GM18517 (cell line): ENCODE measurements at regions not wholly inside any gene's neighbourhood (a gene's known extent, or its start where the extent isn't known, plus 50 kb on each side); places are given as distances from the start of the nearest gene placed in this dataset.

ENCODE experiments used
- ATAC-seq: cut with Tn5 transposase; IDR thresholded peaks from one replicate; pipeline ENCODE4 v1.9.1; 2021; ENCODE audit warnings: mild to moderate bottlenecking, moderate library complexity; ENCODE audit not compliant: unreplicated experiment

DNA sequence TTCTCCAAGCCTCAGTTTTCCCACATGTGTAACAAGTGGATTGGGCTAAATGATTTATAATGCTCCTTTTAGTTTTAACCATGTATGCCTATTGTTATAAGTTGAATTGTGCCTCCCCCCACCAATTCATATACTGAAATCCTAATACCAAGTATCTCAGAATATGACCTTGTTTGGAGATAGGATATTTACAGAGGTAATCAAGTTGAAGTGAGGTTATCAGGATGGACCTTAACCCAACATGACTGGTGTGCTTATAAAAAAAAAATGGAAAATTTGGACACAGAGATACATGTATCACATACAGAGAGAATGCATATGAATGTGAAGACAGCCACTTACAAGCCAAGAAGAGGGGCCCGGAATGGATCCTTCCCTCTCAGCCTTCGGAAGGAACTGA, 117.9 kb upstream of the HABP2 start:
- ATAC-seq = no peak

DNA sequence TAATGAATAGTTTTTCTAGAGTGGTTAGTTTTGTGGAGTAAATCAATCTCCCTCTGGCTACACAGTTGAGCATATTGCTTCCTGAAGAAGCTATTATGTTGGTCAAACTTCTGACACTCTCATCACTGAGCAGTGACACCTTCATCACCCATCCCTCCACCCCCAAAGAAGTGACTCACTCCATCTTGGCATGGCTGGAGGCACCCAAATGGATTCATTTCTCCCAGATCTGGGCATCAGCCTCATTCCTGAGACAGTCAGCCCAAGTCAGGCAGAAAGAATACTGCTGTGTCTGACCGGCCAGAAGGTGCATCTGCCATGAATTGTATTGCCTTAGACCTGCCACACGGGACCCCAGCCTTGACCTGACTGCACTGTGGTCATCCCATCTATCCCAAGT, 117.0 kb upstream of the HABP2 start:
- no peak for ATAC-seq

DNA sequence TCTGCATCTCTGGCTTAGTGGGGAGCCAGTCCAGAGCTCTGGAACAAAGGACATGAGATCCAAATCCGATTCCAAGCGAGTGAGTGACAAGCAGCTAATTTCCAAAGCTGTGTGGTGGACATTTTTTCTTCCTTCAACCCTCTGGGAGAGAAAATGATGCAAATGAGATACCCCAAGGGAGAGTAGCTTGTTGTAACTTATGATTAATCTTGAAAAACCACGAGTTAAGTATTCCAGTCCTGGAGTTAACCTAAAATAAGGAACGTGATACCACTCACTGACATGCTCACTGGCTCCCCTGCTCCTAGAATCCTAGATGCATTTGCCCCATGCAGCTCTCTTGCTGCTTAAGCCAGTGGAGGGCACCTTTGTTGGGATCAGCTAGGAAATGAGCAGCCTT, 116.0 kb upstream of the HABP2 start:
- no peak for ATAC-seq

DNA sequence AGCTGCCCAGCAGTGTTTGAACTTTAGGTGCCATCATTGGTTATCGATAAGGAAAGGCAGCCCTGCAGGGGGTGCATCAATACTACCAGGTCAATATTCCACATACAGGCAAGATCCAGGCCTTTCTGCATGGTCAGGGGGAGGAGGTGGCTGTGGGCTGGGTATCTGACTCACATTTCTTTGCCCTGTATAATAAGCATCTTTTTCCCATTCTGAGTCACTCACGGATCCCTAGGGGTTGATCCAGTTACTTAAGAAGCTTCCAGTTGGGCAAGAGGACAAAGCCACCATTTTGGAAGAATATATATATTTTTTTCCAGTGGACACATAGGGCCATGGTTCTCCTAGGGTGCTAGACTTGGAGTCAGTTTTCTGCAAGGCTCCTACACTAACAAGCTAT, 114.2 kb upstream of the HABP2 start:
- ATAC-seq = no peak

DNA sequence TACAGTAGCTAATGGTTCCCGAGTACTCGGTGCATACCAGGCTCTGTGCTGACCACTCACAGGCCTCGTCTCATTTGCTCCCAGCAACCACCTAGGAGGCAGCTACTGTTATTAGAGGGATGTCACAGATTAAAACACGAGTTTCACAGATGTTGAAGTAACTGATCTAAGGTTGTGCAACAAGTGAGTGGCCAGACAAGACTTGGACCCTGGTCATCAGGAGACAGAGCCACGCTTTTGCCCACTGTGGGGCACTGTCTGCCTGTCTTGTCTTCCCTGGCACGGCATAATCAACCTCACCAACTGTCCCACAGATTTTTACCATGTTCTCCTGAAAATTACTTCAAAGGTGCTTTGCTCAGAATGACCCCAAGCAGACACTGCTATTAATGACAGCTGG, 111.6 kb upstream of the HABP2 start:
- ATAC-seq = no peak

DNA sequence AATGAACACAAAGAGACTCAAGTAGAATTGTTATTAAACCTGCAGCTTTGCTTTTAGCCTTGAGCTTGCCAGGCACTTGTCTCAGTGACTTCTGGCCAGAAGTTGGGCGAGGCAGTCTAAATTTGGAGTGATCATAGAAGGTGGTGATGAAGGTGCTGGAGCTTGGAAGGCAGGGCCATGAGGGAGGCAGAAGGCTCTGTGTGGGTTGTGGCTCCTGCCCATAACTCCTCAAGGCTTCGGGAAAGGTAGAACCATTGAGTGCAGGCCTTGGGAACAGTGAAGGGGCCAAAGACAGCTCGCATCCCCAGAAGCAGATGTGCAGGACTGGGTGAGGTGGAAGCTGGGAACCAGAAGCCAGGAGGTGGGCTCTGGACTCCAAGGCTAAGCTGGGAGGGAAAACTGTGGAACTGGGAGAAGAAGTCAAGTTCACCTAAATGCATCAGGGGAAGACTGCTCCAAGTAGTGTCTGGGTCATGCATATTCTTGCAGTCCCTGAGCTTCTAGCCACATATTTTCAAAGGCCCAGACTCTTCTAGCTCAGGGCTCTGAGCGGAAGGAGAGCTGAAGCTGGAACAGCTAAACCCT, 111.1 kb upstream of the HABP2 start:
- no peak for ATAC-seq

DNA sequence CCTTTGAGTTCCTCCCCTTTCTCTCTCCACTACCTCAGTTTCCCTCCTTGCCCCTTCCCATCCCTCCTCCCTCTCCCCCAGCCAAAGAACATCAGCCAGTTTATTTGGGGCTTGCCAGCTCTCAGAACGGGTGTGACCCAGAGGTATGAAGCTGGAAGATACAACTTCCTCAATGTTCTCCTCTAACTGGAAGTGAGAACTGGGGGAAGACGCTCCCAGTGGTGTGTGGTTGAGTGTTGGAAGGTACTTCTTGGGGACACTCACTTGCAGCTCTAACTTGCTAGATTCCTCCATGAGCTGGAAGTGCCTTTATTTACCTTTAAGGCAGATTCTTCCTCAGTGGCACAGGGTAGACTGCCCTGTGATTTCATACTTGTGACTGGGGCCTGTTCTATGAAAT, 110.5 kb upstream of the HABP2 start:
- no peak for ATAC-seq

DNA sequence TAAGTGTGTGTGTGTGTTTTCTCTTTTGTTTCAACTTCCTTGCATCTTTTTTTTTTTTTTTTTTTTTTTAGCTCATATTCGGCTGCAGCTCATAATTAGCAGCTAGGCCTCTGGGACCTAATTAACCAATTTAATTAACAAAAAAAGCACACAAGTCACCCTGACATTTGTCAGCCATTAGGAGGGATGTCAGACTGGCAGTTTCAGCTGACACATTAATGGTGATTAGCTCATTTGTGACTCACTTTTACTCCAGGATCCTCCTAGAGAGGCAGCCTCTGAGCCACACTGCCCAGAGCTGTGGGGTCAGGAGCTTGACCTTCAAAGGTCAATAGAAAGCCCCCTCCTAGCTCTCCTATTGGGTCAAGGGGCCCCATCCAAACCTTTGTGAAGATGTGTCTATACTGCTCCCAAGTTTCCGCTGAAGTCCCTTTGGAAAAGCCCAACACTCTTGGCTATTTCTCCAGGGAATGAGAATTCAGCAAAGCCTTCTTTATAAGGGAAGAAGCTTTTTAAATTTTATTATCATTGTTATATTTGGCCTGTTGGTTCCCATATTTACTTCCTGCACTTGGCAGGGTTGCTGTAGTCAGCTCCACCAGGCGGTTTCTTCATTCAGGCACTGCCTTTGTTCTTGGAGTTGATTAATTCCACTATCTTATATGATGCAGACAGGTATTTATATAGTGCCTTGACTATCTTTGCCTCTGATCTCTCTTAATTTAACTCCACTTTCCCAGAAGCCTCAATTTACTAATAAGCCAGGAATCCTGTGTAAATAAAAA, 109.5 kb upstream of the HABP2 start:
- no peak for ATAC-seq

DNA sequence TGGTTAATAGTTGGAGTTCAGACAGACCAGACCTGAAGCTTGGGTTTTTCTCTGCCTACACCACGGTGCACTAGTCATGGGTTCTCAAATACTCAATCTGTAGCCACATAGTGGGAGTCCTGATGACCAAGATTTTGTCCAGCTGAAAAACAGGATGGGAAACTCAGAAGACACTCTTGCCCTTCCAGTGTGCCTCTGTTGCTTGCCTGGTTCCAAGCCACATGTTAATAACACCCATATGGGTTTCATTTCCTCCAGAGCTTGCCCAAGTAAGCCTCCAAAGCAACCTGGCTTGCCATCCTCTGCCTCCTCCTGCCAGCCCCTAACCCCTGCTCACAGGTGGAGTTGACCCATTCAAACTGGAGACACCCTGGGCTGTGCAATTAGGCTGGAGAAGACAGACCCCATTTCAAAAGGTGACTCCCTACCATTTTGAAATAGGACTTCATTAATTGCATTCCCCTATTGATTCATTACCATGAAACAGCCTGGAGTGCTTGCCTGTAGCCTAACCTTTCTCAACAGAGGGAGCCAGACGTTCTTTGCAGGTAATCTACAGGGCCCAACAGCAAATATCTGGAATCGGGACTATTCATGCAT, 108.0 kb upstream of the HABP2 start:
- ATAC-seq = no peak

DNA sequence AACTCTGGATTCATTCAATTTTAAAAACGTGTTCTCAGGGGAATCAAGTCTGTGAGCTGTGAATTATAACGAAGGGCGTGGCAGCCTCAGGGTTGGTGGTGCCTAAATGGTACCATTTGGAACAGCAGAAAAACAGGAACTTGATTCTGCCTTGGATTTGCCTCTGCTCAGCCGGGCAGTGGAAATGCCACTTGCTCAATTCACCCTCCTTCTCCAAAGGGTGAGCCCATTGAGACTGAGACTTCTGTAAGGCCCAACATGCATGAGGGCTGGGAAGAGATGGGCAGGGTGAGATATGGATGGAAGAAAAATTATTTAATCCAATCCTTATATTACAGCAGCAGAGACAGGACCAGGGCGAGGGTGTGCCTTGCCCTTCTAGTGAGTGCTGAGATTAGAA, 107.1 kb upstream of the HABP2 start:
- no peak for ATAC-seq

DNA sequence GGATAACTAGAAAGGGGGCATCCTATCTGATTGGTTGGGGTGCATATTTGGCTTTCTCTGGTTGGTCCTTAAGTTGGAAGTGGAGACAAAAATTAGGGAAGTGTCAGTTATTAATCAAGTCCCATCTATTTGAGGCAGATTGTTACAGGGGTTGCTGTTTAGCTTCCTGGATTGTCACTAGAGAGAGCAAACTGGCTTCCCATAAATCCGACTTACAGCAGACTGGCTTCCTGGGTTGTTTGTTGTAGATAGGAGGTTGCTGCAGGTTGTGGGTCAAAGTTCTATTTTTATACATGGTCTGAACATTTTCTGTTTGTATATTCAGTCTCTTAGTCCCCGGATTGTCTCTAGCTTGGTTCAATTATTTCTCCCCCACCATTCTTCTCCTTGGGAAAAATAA, 106.1 kb upstream of the HABP2 start:
- no peak for ATAC-seq

DNA sequence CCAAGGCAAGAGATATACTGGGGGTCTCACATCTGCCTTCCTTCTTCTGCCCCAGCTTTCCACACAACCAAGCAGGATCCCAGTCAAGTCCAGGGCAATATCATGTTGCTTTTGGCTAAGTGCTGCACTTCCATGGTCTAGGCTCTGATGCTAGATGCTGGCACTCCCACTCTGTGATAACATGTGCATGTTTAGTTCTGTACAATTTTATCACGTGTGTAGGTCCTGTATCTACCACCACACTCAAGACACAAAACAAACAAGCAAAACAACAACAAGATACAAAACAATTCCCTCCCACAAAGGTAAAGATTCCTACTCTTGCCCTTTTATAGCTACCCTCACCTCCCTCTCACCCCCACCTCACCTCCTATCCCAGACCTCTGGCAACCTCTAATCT, 105.6 kb upstream of the HABP2 start:
- ATAC-seq = no peak

DNA sequence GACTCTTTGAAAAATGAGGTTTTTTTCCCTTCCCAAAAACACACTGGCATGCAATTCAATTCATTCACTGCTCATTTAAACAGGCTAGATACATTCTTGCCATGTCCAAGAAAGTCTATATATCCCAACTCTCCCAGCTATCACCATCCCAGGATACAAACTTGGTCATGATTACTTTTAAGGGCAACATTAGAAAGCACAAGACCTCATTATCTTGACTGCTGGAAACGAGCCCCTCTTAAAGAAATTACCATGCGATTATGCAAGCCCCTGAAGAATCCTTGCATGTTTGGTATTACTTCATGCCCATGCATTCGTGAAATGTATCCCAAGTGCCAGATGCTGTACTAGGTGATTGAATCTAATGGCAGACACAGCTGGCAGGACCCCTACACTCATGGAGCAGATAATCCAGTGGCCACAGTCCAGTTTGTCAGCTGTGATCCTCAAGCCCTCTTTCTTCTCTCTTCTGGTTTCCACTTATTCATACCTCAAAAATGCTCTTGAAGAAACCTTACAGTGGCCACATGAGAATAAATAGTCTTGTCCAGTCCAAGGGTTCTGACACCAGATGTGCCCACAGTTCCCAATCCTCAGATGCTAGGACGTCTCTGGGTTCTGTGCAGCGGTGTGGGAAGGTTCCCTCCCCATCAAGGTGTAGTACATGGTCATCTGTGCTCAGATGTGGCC, 103.7 kb upstream of the HABP2 start:
- no peak for ATAC-seq

DNA sequence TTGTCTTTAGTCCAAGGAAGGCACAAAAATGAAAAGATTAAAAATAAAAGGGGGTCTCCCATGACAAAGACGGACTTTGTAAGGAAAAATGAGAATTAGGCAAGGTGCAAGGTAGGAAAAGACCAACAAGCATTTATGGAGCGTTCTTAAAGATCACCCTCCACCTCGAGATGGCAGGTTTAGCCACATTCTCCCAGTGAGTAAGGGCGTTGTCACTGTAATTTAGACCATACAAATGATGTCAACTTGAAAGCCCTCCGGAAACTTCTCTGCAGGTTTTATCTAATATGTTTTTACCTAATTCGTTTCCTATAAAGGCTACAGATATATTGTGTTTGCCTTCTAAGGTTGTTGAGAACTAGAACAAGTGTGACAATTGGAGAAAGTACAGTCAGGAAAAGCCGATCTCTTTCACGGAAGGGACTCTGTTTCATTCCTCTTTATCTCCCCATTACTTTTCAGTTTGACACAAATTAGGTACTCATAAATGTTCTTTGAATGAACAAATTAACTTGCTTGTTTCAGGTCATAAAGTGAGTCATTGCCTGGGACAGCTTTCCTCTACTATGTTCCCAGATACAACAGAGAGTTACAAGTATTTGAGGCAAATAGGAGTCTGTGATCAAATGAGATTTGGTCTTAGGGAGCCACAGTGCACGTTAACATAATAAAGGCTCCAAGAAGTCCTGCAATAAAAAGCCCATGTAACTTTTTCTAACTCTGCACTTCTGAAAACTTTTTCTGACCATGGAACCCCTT, 102.6 kb upstream of the HABP2 start:
- no peak for ATAC-seq

DNA sequence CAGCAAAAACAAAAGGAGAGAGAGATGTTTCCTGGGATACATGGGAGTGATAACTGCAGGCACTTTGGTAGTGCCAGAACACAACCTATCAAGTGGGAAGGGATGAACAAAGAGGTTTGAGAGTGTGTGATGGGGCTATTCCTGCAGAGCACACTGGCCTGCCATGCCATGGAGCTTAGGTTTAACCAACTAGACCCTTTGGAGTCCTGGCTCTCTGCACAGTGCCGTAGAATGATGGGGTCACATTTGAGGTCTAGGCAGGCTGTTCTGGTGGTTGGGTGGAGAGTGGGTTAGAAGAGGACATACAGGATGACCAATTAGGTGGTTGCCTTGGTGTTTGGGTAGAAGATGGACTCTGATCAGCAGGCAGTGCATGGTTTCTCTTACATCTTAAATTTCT, 101.9 kb upstream of the HABP2 start:
- no peak for ATAC-seq

DNA sequence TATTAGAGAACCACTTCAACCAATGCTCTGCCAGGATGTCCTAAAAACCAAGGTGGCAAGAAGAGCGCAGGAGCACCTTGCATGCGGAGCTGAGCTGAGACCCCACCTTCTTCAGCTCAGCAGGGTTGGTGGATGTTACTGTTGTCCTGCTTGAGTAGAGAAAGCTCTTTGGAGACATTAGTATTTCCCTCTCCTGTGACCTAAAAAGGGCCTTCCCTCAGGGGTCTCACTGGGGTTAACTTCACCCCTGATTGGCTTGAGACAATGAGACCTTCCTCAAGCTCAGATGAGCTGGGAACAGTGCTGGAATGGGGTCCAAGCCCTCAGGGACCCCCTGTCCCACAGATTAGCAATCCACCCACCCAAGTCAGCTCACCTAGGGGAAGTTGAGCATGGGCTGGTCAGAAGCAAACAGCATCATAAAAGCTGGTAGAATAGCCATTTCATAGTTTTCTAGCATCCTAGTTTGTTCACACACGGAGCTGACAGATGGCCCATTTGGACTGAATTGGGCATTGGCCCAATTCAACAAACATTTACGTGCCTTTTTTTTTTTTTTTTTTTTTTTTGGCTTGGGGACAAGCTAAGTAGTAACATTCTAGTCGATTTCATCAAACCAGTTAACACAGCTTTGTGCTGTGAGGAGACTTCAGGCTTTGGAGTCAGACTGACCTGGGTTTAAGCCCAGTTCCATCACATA, 100.6 kb upstream of the HABP2 start:
- ATAC-seq = no peak

DNA sequence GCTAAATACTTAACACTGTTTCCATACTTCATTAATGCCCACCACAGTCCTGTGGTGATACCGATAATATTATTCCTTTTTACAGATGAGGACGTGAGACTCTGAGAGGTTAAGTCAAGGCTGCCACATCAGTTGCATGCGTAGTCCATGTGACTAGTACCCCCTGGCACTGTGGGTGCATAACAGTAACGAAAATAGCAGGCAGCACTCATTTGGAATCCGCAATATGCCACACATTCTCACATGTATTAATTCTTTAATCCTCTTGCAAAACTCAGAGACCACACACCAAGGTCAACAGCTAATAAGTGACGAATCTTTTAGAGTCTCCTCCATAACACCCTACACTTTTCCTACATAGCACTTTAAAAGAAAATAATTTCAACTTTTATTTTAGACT, 99.5 kb upstream of the HABP2 start:
- ATAC-seq = no peak

DNA sequence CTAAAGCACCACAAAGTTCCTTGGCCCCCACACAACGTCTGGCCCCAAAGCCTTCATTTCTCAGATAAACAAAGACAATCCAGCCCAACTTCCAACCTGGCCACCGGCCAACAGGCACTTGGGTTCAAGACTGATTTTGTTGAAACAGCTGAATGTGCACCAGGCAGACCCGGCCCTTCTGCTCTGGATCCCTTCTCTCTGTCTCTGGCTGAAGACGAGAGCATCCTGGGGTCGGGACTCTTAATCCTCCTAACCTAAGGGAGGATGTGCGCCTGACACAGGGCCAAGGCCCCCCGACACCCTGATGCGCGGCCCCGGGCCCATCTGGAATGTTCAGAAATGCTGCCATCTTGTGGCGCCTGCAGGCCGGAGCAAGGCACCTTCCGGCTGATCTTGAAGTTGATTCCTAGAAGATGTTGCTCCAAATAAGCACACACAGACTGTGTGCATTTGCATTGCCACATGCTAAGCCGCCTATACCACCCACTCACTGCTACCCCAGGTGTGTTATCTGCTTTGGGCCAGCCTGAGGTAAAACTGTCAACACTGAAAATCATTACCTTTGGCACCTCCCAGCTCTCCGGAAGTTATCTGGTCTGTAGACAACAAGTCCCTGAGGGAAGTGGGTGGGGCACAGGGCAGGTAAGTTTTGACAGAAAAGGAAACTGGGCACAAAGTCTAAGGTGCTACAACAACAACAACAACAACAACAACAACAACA, 98.4 kb upstream of the HABP2 start:
- no peak for ATAC-seq

DNA sequence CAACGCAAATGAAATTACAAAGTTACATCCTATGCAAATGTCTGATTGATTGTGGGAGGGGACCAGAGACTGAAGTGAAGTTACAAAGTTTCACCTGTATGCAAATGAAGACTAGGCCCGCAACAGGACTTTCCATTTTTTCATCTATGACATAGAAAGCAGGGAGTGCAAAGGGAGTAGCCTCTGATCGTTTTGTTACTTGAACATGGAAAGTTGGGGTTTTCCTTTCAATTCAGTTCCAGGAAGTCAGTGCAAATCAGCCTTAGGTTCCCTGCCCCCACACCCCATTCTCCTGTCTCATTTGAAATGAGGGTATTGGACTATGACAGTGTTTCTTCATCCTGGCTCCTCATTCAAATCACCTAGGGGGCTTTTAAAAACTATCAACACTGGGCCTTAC, 96.9 kb upstream of the HABP2 start:
- no peak for ATAC-seq

DNA sequence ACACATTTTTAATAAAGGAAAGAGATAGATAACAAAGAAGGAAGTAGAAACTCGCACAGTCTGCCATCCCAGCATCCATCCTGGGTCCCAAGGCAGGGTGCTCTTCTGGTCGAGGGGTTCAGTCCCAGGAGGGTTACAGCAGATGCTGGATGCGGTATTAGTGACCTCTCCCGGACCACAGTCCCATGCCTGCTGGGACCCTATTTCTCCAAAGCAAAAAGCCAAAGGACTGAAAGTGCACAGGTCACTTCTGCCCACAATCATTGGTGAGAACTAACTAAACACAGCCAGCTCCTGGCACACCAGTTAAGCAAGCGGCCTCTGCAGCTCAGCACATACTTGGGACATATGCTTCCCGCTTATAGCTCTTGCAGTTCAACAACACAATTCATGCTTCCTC, 96.1 kb upstream of the HABP2 start:
- no peak for ATAC-seq
